Progenitor cell of endocrine pancreas (in vitro differentiated cells): ENCODE measurements at regions not wholly inside any gene's neighbourhood (a gene's known extent, or its start where the extent isn't known, plus 50 kb on each side); places are given as distances from the start of the nearest gene placed in this dataset.

Experiments used
- DNase-seq: peaks from one replicate; pipeline ENCODE4 v3.0.0; 2021; ENCODE audit warnings: low spot score; ENCODE audit not compliant: unreplicated experiment
- H3K27ac Mint-ChIP-seq: 2 replicates; pipeline ENCODE4 v1.8.0; 2021; ENCODE audit warnings: mild to moderate bottlenecking, moderate library complexity, mixed read lengths
- H3K27me3 Mint-ChIP-seq: 2 replicates; pipeline ENCODE4 v1.8.0; 2021; ENCODE audit warnings: mixed read lengths
- H3K36me3 Mint-ChIP-seq: 2 replicates; pipeline ENCODE4 v1.8.0; 2022; ENCODE audit warnings: mixed read lengths; ENCODE audit not compliant: insufficient read depth
- H3K4me1 Mint-ChIP-seq: 2 replicates; pipeline ENCODE4 v1.8.0; 2021; ENCODE audit warnings: low read depth, mixed read lengths
- H3K4me3 Mint-ChIP-seq: 2 replicates; pipeline ENCODE4 v1.8.0; 2021; ENCODE audit warnings: low read depth, mild to moderate bottlenecking, moderate library complexity, mixed read lengths
- H3K9me3 Mint-ChIP-seq: 2 replicates; pipeline ENCODE4 v1.8.0; 2021; ENCODE audit warnings: low read depth, mixed read lengths
- TF ChIP-seq, protein P1 (sequence below): fragments of 200-600 bp; sonication (generic); IDR thresholded peaks from one replicate; pipeline ENCODE4 v1.5.0; 2021; ENCODE audit warnings: antibody characterized with exemption, mild to moderate bottlenecking; ENCODE audit not compliant: unreplicated experiment

DNA sequence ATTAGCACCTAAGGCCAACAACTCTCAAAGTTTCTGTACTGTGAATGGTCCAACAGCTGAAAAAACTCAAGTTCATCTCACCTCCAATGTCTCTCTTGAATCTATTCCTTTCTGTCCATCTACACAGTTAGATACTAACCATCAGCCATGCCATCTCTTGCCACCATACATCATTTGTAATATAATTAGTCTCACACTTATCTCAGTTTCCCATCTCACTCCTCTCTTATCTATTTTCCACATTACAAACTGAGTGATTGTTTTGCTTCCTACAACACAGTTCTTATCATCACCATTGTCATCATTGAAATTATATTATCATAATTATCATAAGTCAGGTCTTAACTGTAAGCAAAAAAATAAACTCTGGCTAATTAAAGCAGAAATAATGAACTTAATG lies 393.9 kb downstream of the PRELID2 start:
- peaks cover 1% of the 10 kb centered on the region for H3K9me3 Mint-ChIP-seq
- no peak for DNase-seq
- peaks cover 5% of the 10 kb centered on the region for H3K27me3 Mint-ChIP-seq
- no peak overlapping the region for H3K4me3 Mint-ChIP-seq
- H3K36me3 Mint-ChIP-seq = no peaks in the 10 kb centered on the region
- TF ChIP-seq, protein P1, sequence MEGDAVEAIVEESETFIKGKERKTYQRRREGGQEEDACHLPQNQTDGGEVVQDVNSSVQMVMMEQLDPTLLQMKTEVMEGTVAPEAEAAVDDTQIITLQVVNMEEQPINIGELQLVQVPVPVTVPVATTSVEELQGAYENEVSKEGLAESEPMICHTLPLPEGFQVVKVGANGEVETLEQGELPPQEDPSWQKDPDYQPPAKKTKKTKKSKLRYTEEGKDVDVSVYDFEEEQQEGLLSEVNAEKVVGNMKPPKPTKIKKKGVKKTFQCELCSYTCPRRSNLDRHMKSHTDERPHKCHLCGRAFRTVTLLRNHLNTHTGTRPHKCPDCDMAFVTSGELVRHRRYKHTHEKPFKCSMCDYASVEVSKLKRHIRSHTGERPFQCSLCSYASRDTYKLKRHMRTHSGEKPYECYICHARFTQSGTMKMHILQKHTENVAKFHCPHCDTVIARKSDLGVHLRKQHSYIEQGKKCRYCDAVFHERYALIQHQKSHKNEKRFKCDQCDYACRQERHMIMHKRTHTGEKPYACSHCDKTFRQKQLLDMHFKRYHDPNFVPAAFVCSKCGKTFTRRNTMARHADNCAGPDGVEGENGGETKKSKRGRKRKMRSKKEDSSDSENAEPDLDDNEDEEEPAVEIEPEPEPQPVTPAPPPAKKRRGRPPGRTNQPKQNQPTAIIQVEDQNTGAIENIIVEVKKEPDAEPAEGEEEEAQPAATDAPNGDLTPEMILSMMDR = no peak
- no peaks in the 10 kb centered on the region for H3K4me1 Mint-ChIP-seq
- no peak overlapping the region for H3K27ac Mint-ChIP-seq

DNA sequence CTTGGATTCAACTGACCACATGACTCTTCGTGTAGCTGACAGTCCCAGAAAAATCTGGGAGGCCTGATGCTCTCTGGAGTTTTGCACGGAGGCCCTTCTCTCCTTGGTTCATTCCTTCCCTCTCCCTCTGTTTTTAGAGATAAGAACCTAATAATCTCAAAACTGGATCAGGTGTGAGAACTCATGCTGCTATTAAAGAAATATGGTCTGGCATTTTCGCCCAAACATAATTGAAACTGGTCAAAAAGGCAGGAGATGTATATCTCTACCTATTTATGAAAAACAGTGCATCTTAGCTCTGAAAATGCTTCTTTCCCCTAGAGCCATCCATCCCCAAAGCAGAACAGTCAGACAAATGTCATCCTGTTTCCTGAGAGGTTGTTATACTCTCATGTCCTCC lies 397.5 kb downstream of the PRELID2 start:
- no peaks in the 10 kb centered on the region for H3K36me3 Mint-ChIP-seq
- H3K9me3 Mint-ChIP-seq = no peaks in the 10 kb centered on the region
- H3K4me1 Mint-ChIP-seq = peaks cover 1% of the 10 kb centered on the region
- no peak overlapping the region for H3K27ac Mint-ChIP-seq
- no peak overlapping the region for H3K4me3 Mint-ChIP-seq
- TF ChIP-seq, protein P1 = no peak
- peaks cover 5% of the 10 kb centered on the region for H3K27me3 Mint-ChIP-seq
- no peak for DNase-seq

DNA sequence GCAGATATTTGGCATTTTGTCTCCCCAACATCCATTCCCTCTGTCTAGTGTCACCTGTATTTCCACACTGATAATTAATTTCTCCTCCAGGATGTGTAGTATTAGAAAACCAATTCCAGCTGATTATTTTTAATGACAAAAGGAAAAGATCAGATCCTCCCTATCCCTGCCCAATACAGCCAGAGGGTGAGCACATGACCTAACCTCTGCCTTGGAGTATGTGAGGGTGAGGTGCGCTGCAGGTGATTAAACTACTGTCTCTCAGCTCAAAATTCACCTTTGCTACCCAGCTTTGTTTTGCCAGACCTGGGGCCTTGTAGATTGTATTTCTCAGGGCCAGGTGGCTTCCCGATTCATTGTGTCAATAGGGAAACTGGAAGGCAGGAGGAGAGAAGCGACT lies 402.1 kb downstream of the PRELID2 start:
- Mint-ChIP-seq H3K27ac (no peak overlapping the region), H3K4me1 (peaks cover 1% of the 10 kb centered on the region), H3K9me3 (no peaks in the 10 kb centered on the region), H3K36me3 (no peaks in the 10 kb centered on the region), H3K27me3 (no peaks in the 10 kb centered on the region), H3K4me3 (no peak overlapping the region)
- TF ChIP-seq, protein P1 = no peak
- DNase-seq = no peak

DNA sequence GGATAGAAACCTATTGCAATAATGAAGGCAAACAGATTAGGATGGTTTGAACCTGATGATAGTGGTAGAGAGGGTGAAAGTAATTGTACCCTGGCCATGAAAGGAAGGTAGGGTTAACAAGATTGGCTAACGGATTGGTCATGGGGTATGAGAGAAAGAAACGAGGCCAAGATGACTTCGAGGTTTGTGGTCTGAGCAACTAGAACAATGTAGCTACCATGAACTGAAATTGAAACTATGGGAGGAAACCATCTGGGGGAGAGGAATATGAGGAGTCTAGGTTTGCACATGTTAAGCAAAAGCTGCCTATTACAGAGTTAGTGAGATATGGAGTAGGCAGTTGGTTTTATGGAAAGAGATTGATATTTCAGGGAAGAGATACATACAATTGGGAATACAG lies 406.0 kb downstream of the PRELID2 start:
- Mint-ChIP-seq H3K9me3 (peaks cover 7% of the 10 kb centered on the region), H3K36me3 (peaks cover 2% of the 10 kb centered on the region), H3K27me3 (no peaks in the 10 kb centered on the region), H3K27ac (no peak overlapping the region), H3K4me3 (no peak overlapping the region), H3K4me1 (peaks cover 1% of the 10 kb centered on the region)
- TF ChIP-seq, protein P1 = no peak
- no peak for DNase-seq

DNA sequence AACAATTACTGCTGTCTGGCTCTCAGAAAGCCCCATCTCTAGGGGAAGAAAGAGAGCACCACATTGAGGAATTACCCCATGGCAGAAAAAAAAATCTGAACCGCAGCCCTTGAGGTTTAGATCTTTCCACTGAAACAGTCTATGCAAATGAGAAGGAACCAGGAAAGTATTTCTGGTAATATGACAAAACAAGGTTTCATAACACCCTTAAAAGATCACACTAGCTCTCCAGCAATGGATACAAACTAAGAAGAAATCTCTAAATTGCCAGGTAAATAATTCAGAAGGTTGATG lies 427.1 kb downstream of the PRELID2 start:
- Mint-ChIP-seq H3K4me3 (no peak overlapping the region), H3K27ac (no peak overlapping the region), H3K36me3 (peaks cover 3% of the 10 kb centered on the region), H3K4me1 (no peaks in the 10 kb centered on the region), H3K27me3 (no peaks in the 10 kb centered on the region), H3K9me3 (peaks cover 32% of the 10 kb centered on the region)
- DNase-seq = no peak
- TF ChIP-seq, protein P1 = no peak
